MG63 (cell line): ENCODE measurements at regions not wholly inside any gene's neighbourhood (a gene's known extent, or its start where the extent isn't known, plus 50 kb on each side); places are given as distances from the start of the nearest gene placed in this dataset.

Experiments
- DNase-seq: peaks from one replicate; pipeline ENCODE4 v3.0.0-alpha.2; 2020
- H3K27me3 ChIP-seq: fragments of 250-450 bp; sonication (Bioruptor Pico); 2 replicates; pipeline ENCODE4 v1.5.1; 2020; ENCODE audit warnings: mild to moderate bottlenecking, moderate library complexity
- H3K36me3 ChIP-seq: fragments of 250-450 bp; sonication (Bioruptor Pico); 2 replicates; pipeline ENCODE4 v1.5.1; 2020; ENCODE audit warnings: mild to moderate bottlenecking, moderate library complexity
- H3K4me3 ChIP-seq: fragments of 250-450 bp; sonication (Bioruptor Pico); 2 replicates; pipeline ENCODE4 v1.5.1; 2020; ENCODE audit warnings: mild to moderate bottlenecking, moderate library complexity
- H3K9me3 ChIP-seq: fragments of 250-450 bp; sonication (Bioruptor Pico); 2 replicates; pipeline ENCODE4 v1.5.1; 2020; ENCODE audit warnings: mild to moderate bottlenecking, moderate library complexity

DNA sequence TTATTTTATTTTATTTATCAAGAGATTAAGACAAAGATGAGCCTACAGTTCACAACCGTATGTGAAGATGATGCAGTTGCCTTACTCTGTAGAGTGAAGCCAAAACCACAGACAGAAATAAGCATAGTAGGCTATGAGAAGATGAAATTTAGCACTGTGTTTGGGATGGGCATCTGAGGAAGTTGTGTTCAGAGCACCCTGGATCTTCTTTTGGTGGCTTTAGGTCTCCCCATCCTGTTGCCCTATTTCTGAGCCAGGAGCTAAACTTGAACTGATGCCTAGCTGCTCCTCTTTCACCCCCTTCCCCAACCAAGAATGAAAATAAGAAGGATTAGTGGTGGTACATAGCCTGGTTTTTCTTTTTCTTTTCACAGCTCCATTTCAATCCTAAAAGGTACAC, 328.1 kb upstream of the TBL1XR1 start:
- H3K9me3 ChIP-seq: peaks cover 9% of the 10 kb centered on the region
- DNase-seq: no peak
- H3K27me3 ChIP-seq: no peaks in the 10 kb centered on the region
- H3K36me3 ChIP-seq: no peaks in the 10 kb centered on the region
- H3K4me3 ChIP-seq: no peak overlapping the region

DNA sequence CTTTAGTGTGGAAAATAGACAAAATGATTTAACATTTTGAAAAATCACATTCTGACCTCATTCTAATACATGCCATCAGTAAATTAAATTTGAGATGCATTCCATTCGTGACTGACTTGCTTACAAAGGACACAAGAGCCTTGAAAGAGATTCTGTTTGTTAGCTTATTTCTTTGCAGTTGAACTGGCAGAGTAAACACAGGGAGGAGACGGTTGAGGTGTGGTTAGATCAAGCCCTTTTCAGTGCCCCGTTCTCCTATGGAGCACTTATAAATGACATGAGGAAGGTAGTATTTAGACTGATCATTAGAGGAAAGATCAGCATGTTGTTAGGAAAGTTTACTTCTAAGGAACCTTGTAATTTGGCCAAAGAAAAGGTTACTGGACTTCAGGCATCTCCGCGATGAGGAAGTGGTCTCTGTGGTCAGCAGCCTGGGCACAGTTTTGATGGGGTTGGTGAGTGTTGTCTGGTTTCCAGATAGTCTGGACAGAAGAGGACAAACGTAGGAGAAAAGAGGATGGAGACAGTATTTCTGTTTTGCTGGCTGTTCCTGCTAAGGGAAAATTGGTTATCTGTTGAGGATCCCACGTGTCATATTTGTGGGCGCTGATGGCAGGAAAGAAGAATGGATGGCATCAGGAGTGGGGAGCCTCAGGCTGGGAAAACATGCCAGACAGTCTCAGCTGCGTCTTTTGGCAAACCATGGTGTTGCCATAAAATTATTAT, 328.9 kb upstream of the TBL1XR1 start:
- peak; percentile 80 for DNase-seq
- H3K4me3 ChIP-seq: no peak overlapping the region
- peaks cover 9% of the 10 kb centered on the region for H3K9me3 ChIP-seq
- no peaks in the 10 kb centered on the region for H3K27me3 ChIP-seq
- no peaks in the 10 kb centered on the region for H3K36me3 ChIP-seq

DNA sequence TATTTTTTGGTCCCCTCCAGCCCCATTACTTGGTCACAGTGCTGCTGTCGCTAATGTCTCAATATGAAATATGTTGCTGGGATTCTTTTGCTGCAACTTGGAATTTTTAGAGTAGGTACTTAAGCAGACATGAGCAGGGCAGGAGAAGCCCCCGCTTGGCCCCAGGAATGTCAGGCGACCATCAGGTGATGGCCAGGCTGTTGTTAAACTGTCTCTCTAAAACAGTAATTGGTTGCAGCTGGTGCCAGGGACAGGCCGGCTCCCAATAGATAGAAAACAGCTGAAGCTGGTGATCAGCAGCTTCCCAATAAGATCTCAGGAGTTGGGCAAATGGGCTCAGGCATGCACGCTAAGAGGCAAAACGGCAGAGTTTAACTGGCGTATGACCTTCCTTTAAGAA, 329.9 kb upstream of the TBL1XR1 start:
- H3K36me3 ChIP-seq: no peaks in the 10 kb centered on the region
- DNase-seq: no peak
- H3K27me3 ChIP-seq: no peaks in the 10 kb centered on the region
- H3K4me3 ChIP-seq: no peak overlapping the region
- peaks cover 9% of the 10 kb centered on the region for H3K9me3 ChIP-seq

DNA sequence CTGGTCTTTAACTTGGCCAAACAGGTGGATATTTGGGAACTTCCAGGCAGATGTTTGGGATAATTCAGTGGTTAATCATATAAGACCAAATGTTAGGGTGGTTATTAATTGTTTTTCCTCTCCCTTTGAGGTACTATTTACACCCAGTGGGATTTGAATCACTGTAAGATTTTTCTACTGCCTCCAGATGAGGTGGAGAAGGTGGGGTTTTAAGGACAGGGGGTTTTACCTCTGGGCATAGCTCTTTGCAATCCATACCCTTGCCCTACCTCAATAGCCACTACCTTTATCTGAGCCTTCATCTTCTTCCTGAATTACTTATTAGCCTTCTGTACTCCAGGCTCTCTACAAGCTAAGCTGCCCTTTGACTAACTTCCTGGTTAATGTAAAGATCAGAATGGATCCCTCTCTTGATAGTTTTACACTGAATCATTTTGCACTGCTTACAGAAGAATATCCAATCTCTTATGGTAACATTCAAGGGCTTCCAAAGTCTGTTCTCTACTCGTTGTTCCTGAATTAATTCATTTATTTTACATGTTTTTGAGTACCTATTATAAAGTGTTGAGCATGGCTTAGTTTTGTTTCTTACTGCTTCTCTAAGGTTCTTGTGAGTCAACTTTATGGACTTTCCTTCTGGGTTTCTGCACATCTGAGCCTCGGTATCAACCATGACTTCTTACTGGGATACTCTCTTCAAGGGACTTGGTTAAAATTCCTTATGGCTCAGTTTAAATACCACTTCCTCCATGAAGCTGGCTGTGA, 331.2 kb upstream of the TBL1XR1 start:
- no peak overlapping the region for H3K4me3 ChIP-seq
- no peaks in the 10 kb centered on the region for H3K27me3 ChIP-seq
- no peaks in the 10 kb centered on the region for H3K36me3 ChIP-seq
- peaks cover 9% of the 10 kb centered on the region for H3K9me3 ChIP-seq
- no peak for DNase-seq

DNA sequence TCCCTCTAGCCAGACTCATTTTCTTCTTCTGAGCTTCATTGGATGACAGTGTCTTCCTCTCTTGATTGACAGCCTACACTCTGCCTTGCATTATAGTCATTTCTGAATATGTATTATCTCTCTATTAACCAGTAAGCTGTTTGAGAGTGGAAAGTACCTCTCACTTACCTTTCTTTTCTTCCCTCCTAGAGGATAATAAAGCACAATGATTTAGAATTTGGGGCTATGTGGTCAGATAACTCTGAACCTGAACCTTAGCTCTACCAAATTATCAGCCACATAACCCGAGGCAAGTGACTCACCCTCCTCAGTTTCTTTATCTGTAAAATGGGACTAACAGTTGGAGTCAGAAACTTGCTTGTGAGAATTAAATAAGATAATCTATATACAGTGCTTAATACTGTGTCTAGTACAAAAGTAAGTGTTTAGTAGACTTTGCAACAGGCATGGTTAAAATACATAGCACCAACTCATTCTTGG, 331.8 kb upstream of the TBL1XR1 start:
- DNase-seq: no peak
- H3K36me3 ChIP-seq: no peaks in the 10 kb centered on the region
- H3K4me3 ChIP-seq: no peak overlapping the region
- H3K27me3 ChIP-seq: no peaks in the 10 kb centered on the region
- H3K9me3 ChIP-seq: peaks cover 9% of the 10 kb centered on the region

DNA sequence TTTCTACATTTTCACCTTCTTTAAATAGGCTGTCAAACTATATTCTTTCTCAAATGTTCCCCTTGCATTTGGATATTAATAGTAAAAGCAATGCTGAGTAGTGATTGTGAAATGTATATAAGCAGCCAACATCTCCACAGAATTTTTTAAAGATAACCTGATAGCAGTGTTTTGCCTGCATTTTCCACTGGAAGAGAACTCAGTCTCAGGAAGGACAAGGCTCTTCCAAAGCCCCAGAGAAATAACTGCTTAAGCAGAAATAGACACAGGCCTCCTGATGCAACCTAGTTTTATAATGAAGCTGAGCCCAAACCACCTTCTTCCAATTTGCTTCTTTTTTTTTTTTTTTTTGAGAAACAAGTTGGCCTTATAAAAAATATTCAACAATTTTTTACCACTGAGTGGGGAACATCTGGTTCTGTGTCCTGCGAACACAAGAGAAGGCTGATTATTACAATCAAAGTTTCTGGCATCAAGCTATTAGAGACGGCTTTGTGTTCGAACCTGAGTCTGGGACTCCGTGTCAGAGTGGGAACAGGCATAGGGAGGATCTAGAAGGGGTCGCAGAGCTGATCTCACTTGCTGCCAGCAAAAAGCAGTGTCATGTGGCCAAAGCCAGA, 332.5 kb upstream of the TBL1XR1 start:
- H3K36me3 ChIP-seq: no peaks in the 10 kb centered on the region
- H3K27me3 ChIP-seq: no peaks in the 10 kb centered on the region
- no peak overlapping the region for H3K4me3 ChIP-seq
- peaks cover 6% of the 10 kb centered on the region for H3K9me3 ChIP-seq
- DNase-seq: no peak

DNA sequence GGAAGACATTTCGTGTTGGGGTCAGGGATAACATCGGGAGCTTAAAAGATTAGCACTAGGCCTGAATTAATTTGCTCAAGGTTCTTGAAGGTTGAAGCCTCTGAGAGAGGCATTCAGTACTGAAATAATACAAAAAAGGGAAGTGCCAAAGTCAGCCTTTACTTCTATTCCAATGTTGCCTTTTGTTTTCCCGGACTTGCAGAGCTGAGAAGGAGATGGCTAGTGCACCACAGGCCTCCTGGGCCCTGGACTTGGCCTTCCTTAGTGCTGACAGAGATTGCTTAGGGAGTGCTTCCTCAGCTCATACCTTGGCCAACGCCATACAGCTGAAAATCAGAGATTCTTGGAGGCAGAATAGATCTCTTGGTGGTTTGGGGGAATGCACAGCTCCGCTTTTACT, 333.6 kb upstream of the TBL1XR1 start:
- Histone ChIP-seq H3K36me3 (no peaks in the 10 kb centered on the region), H3K4me3 (no peak overlapping the region), H3K27me3 (no peaks in the 10 kb centered on the region), H3K9me3 (peaks cover 3% of the 10 kb centered on the region; the same call in 1 of the 2 replicates)
- no peak for DNase-seq

DNA sequence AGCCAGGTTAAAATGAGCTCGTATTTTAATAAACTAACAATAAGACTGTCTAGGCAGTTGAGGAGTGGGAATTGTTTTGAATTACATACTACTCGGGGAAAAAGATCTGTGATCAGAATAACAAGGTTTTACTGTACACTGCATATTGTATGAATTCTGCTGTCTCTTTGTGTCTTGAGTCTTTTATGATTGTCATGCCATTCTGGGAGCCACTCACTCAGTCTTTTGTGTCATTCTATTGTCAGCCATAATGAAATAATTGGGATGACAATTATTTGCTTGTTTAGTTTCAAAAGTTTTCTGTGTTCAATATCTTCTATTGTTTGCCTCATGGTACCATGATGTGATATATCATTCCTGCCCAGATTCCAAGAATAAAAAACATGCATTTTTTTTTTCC, 339.6 kb upstream of the TBL1XR1 start:
- no peaks in the 10 kb centered on the region for H3K9me3 ChIP-seq
- DNase-seq: no peak
- no peak overlapping the region for H3K4me3 ChIP-seq
- no peaks in the 10 kb centered on the region for H3K36me3 ChIP-seq
- H3K27me3 ChIP-seq: no peaks in the 10 kb centered on the region

DNA sequence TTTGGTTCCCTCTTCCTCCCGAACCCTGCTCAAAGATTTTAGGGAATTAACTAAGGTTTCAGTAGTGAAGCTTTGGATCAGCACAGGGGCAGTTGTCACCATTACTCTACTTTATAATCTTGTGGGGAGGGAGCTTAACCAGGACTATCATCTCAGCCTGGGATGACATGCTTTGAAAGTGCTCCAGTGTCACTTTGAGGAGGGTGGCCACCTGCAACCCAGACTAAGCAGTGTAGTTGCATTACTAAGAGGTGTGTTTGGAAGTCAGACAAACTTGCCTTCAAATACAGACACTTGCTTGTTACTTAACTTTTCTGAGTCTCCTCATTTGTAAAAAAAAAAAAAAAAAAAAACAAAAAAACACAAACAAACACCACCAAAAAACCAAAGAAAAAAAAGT, 340.3 kb upstream of the TBL1XR1 start:
- H3K27me3 ChIP-seq: no peaks in the 10 kb centered on the region
- H3K4me3 ChIP-seq: no peak overlapping the region
- DNase-seq: no peak
- H3K36me3 ChIP-seq: no peaks in the 10 kb centered on the region
- no peaks in the 10 kb centered on the region for H3K9me3 ChIP-seq

DNA sequence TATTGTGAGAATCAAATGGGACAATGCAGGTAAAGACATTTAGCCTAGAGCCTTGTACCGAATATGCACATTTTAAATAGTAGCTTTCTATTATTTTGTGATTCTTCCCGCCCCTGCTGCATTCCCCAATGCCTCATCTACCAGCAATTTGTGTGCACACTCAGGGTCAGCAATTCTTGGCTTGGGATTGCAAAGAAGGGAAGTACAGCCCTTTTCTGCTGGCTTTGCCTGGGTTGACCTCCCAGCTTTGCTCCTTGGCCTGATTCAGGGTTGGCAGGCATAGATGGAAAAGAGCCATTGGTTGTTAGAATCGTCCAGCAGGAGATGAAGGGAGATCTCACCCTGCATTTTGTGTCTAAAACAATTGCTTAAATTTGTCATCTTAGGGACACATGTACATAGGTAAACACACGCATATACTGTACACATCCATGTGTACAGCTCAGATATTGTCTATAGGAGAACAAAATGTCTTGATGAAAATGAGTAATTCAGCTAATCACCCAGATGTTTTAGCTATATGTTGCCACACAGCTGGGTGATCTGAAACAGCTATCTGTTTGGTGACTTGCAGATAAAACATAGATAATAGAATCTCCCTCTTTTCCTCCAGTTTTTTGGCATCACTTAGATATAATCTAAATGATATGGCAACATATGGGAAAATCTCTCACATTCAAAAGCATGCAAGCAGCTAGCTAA, 340.9 kb upstream of the TBL1XR1 start:
- Histone ChIP-seq H3K9me3 (no peaks in the 10 kb centered on the region), H3K36me3 (no peaks in the 10 kb centered on the region), H3K4me3 (no peak overlapping the region), H3K27me3 (no peaks in the 10 kb centered on the region)
- peak; percentile 95 for DNase-seq

DNA sequence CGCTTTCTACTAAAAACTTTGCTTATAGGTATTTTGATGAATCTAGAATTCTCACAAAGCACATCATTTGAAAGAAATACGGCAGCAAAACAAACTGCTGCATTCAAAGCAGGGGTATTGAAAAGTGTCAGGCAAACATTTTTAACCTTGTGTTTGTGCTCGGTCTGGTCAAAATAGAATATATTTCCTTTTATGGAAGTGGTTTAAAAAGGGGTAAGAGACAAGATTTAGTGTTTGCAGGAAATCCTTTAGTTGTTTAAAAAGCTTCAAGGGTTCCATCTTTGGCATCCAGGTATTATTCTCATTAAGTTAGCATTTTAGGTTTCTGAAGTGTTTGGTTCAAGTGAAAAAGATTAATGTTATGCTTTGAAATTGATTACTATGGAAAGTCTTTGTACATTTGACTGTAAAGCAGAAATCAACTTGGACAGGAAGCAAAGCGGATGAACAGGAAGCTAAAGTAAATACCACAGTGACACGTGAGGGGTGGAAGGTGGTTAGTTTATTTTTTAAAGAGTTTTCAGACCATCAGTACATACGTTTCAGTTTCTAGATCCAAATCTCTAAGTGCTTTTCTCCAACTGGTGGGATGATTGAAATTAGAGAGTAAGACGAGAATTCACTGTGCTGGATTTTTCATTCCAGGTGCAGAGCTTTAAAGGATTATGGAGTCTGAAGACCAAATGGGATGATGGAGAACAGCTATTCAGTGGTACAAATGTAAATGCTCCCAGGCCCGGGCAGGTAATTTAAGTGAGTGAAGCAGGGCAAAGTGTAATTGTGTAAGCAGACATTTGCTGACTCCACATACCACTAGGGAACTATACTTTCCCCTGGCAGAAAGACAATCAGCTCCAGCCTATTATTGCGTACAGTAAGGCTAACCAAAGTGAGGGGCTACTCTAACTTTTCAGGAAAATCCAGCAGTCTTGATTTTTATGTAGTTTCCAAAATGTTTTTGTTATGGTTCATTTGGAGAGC, 341.8 kb upstream of the TBL1XR1 start:
- no peaks in the 10 kb centered on the region for H3K9me3 ChIP-seq
- no peak for DNase-seq
- H3K36me3 ChIP-seq: no peaks in the 10 kb centered on the region
- no peaks in the 10 kb centered on the region for H3K27me3 ChIP-seq
- no peak overlapping the region for H3K4me3 ChIP-seq

DNA sequence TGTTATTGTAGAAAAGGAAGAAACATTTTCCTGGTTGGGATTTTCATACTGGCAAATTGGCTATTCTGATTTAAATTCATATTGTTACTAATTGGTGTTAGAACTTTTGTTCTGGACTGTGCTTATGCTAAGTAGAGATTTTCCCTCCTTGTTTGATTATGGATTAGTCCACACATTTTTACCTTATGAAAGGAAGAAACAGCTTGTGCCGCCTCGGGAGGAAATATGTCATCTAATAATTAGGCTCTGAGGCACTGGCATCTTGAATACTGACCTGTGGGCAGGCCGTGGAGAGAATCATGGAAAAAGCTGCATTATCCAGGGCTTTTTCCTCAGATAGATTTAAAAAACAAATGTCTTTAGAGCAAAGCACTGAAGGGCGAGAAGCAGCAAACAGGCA, 344.3 kb upstream of the TBL1XR1 start:
- no peaks in the 10 kb centered on the region for H3K9me3 ChIP-seq

DNA sequence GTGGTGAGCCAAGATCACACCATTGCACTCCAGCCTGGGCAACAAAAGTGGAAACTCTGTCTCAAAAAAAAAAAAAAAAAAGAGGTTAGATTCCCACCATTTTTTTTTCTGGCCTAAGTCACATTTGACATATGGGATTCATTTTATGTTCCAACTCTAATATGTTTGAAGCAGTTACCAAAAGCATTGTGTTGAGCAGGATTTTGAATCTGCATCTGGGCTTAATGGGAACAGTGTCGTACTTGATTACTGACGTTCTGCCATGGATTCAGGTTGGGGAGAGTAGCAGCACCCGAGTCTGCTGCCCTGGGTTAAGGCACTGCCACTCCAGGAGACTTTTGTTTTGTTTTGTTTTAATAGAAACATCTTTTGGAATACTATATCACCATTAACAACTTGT, 348.7 kb upstream of the TBL1XR1 start:
- no peaks in the 10 kb centered on the region for H3K27me3 ChIP-seq
- no peaks in the 10 kb centered on the region for H3K36me3 ChIP-seq
- no peak overlapping the region for H3K4me3 ChIP-seq
- no peaks in the 10 kb centered on the region for H3K9me3 ChIP-seq
- no peak for DNase-seq

More for the DNA sequence above, 344.3 kb upstream of the TBL1XR1 start:
- H3K4me3 ChIP-seq: no peak overlapping the region
- no peaks in the 10 kb centered on the region for H3K27me3 ChIP-seq
- no peak for DNase-seq
- no peaks in the 10 kb centered on the region for H3K36me3 ChIP-seq

DNA sequence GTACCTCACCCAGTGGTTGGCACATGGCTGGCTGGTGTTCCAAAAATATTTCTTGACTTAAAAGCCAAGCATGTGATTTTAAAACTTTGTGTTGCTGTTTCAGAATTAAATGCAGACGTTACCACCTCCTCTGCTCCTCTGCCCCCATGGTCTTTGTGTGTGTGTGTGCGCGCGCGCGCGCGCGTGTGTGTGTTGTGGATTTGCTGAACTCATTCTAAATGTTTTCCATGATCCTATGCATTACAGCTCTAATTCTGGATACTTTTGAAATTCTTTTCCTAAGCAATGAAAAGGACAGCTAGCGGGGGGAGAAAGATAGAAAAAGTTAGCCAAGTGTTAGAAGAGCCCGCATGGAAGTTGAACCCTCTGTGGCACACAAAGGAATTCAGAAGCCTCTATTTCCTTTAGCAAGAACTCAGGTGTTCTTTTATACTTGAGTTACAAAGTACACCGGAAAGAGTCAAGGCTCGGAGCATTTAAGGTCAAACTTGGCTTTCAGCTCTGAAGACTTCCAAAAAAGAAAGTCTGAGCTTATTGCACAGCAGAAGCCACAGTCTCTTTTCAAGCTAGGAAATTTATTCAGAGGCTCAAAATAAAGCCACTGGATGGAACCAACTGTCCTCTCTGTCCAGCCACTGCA, 350.5 kb upstream of the TBL1XR1 start:
- no peak overlapping the region for H3K4me3 ChIP-seq
- no peaks in the 10 kb centered on the region for H3K36me3 ChIP-seq
- H3K9me3 ChIP-seq: no peaks in the 10 kb centered on the region
- no peak for DNase-seq
- no peaks in the 10 kb centered on the region for H3K27me3 ChIP-seq

DNA sequence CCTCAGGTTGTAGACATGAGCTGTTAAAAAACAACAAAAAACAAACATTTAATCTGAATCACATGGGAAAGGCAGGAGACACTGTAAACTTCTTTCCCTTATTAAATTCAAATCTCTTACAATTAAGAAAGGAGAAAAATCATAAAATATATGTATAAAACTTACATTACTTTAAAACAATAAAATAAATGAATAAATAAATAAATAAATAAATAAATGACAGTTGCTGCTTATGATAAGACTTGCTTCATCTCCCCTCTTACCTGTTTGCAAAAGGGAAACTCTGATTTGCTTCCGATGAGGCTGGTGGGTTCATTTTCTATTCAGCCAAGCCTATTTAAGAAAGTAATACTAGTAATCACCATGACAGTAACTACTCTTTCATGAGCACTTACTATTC, 353.4 kb upstream of the TBL1XR1 start:
- no peak for DNase-seq
- H3K27me3 ChIP-seq: no peaks in the 10 kb centered on the region
- no peaks in the 10 kb centered on the region for H3K9me3 ChIP-seq
- H3K4me3 ChIP-seq: no peak overlapping the region
- H3K36me3 ChIP-seq: no peaks in the 10 kb centered on the region

DNA sequence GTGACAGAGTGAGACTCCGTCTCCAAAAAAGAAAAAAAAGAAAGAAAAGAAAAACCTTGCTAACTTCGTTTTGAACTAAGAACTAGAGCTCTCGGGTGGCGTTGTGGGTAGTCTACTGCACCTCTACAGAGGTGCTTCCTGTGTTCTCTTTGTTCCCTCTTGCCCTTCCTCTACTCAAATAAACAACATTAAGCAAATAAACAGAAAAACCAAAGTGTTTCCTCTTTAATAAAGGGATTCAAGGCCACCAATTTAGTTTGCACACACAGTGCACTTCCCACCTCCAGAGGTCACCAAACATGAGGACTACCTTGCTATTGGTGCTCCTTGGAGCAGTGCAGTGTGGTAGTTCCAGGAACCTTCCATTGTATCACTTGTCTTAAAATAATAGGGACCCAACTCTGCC, 354.2 kb upstream of the TBL1XR1 start:
- Histone ChIP-seq H3K9me3 (no peaks in the 10 kb centered on the region), H3K4me3 (no peak overlapping the region), H3K36me3 (no peaks in the 10 kb centered on the region), H3K27me3 (no peaks in the 10 kb centered on the region)
- no peak for DNase-seq
